SKM-1 treated with dmso at 0.1 percent for 144 hours (cell line): ENCODE measurements at regions not wholly inside any gene's neighbourhood (a gene's known extent, or its start where the extent isn't known, plus 50 kb on each side); places are given as distances from the start of the nearest gene placed in this dataset.
"Not testable (repeated sequence)": the region's sequence is repeated elsewhere in the genome, so short reads cannot be mapped to it uniquely, and the experiment has no call there.

Source experiments
- DNase-seq: peaks from one replicate; lab custom pipeline; 2025; ENCODE audit not compliant: unreplicated experiment; lab: John Stamatoyannopoulos, UW

GRCh38 chr9:33690143-33690933 lies 105.0 kb upstream of the PRSS3 start:
- peak; percentile 24 for DNase-seq

- no peak for DNase-seq
These were observed 100.1 kb upstream of the PRSS3 start for GRCh38 chr9:33695299-33695698.

GRCh38 chr9:33695856-33696255 lies 99.5 kb upstream of the PRSS3 start:
- DNase-seq = no peak

GRCh38 chr9:33697171-33697570 lies 98.2 kb upstream of the PRSS3 start:
- DNase-seq = no peak

- DNase-seq = no peak
These were observed 97.1 kb upstream of the PRSS3 start for GRCh38 chr9:33698267-33698666.

- DNase-seq = not testable (repeated sequence)
These were observed 94.4 kb upstream of the PRSS3 start for GRCh38 chr9:33700940-33701339.

GRCh38 chr9:33703430-33704102 lies 91.8 kb upstream of the PRSS3 start:
- DNase-seq = no peak

GRCh38 chr9:33705440-33705839 lies 89.9 kb upstream of the PRSS3 start:
- DNase-seq = not testable (repeated sequence)

- DNase-seq = no peak
These were observed 86.9 kb upstream of the PRSS3 start for GRCh38 chr9:33708441-33708840.

GRCh38 chr9:33709269-33709668 lies 86.1 kb upstream of the PRSS3 start:
- no peak for DNase-seq

GRCh38 chr9:33711418-33711817 lies 83.9 kb upstream of the PRSS3 start:
- DNase-seq = not testable (repeated sequence)

- peak; percentile 62 for DNase-seq
These were observed 80.4 kb upstream of the PRSS3 start for GRCh38 chr9:33714989-33715388.

- no peak for DNase-seq
These were observed 76.4 kb upstream of the PRSS3 start for GRCh38 chr9:33718987-33719386.

- peak; percentile 34 for DNase-seq
These were observed 75.6 kb upstream of the PRSS3 start for GRCh38 chr9:33719581-33720374.

GRCh38 chr9:33721674-33722358 lies 73.5 kb upstream of the PRSS3 start:
- peak; percentile 70 for DNase-seq

GRCh38 chr9:33722359-33722675 lies 73.0 kb upstream of the PRSS3 start:
- no peak for DNase-seq

GRCh38 chr9:33728613-33729012 lies 66.7 kb upstream of the PRSS3 start:
- no peak for DNase-seq

GRCh38 chr9:33731142-33731541 lies 64.2 kb upstream of the PRSS3 start:
- no peak for DNase-seq

GRCh38 chr9:33731625-33732024 lies 63.7 kb upstream of the PRSS3 start:
- DNase-seq = no peak

GRCh38 chr9:33734247-33734940 lies 61.0 kb upstream of the PRSS3 start:
- DNase-seq = not testable (repeated sequence)
